Skeletal muscle satellite cell (primary cell): ENCODE measurements at regions not wholly inside any gene's neighbourhood (a gene's known extent, or its start where the extent isn't known, plus 50 kb on each side); places are given as distances from the start of the nearest gene placed in this dataset.
"Not testable (repeated sequence)": the region's sequence is repeated elsewhere in the genome, so short reads cannot be mapped to it uniquely, and the experiment has no call there.

ENCODE experiments used
- H3K27me3 ChIP-seq: 2 replicates; pipeline ENCODE4 v1.7.0; 2013; ENCODE audit warnings: low read length; ENCODE audit not compliant: control insufficient read depth, insufficient read depth
- H3K36me3 ChIP-seq: 2 replicates; pipeline ENCODE4 v1.7.0; 2013; ENCODE audit warnings: mild to moderate bottlenecking, control low read depth, low read length; ENCODE audit not compliant: insufficient read depth
- H3K4me1 ChIP-seq: 2 replicates; pipeline ENCODE4 v1.7.0; 2013; ENCODE audit warnings: low read length; ENCODE audit not compliant: control insufficient read depth, insufficient read depth
- H3K4me2 ChIP-seq: 2 replicates; pipeline ENCODE4 v1.7.0; 2013; ENCODE audit warnings: mild to moderate bottlenecking, low read length
- H3K4me3 ChIP-seq: 2 replicates; pipeline ENCODE4 v1.7.0; 2013; ENCODE audit warnings: low read length
- H3K9ac ChIP-seq: 2 replicates; pipeline ENCODE4 v1.7.0; 2013; ENCODE audit warnings: mild to moderate bottlenecking, low read depth, low read length, moderate library complexity
- H3K9me3 ChIP-seq: replicated peaks from 2 replicates; pipeline ENCODE4 v1.7.0; 2013; ENCODE audit warnings: mild to moderate bottlenecking, control low read depth, low read length

GRCh38 chr14:106366971-106367370 lies 840.6 kb downstream of the TMEM121 start:
- H3K36me3 ChIP-seq, H3K9me3 ChIP-seq, H3K4me2 ChIP-seq, H3K4me3 ChIP-seq, H3K9ac ChIP-seq, H3K4me1 ChIP-seq, H3K27me3 ChIP-seq: not testable (repeated sequence)

GRCh38 chr14:106369456-106369855 lies 843.1 kb downstream of the TMEM121 start:
- H3K4me3 ChIP-seq, H3K27me3 ChIP-seq, H3K36me3 ChIP-seq, H3K4me2 ChIP-seq, H3K9me3 ChIP-seq, H3K4me1 ChIP-seq, H3K9ac ChIP-seq: not testable (repeated sequence)

- no peak overlapping the region for H3K9ac ChIP-seq
- H3K4me3 ChIP-seq, result no peak overlapping the region
- no peaks in the 10 kb centered on the region for H3K36me3 ChIP-seq
- H3K9me3 ChIP-seq, result peaks cover 5% of the 10 kb centered on the region
- no peaks in the 10 kb centered on the region for H3K27me3 ChIP-seq
- H3K4me1 ChIP-seq, result no peaks in the 10 kb centered on the region
- no peak overlapping the region for H3K4me2 ChIP-seq
Observed at GRCh38 chr14:106372870-106373652, 846.7 kb downstream of the TMEM121 start.

- H3K36me3 ChIP-seq, H3K4me3 ChIP-seq, H3K4me1 ChIP-seq, H3K9ac ChIP-seq, H3K4me2 ChIP-seq, H3K27me3 ChIP-seq, H3K9me3 ChIP-seq: not testable (repeated sequence)
Observed at GRCh38 chr14:106373653-106374110, 847.3 kb downstream of the TMEM121 start.

- Histone ChIP-seq H3K36me3 (no peaks in the 10 kb centered on the region), H3K9ac (no peak overlapping the region), H3K4me3 (no peak overlapping the region), H3K4me2 (no peak overlapping the region), H3K9me3 (peaks cover 10% of the 10 kb centered on the region), H3K4me1 (no peaks in the 10 kb centered on the region), H3K27me3 (no peaks in the 10 kb centered on the region)
Observed at GRCh38 chr14:106377432-106377831, 851.0 kb downstream of the TMEM121 start.

- H3K27me3 ChIP-seq, result no peaks in the 10 kb centered on the region
- H3K4me3 ChIP-seq, result no peak overlapping the region
- no peak overlapping the region for H3K9ac ChIP-seq
- peaks cover 10% of the 10 kb centered on the region for H3K9me3 ChIP-seq
- H3K36me3 ChIP-seq, result no peaks in the 10 kb centered on the region
- H3K4me2 ChIP-seq, result no peak overlapping the region
- H3K4me1 ChIP-seq, result no peaks in the 10 kb centered on the region
Observed at GRCh38 chr14:106378191-106378590, 851.8 kb downstream of the TMEM121 start.

GRCh38 chr14:106380740-106381139 lies 854.4 kb downstream of the TMEM121 start:
- Histone ChIP-seq H3K4me3 (no peak overlapping the region), H3K9ac (no peak overlapping the region), H3K27me3 (no peaks in the 10 kb centered on the region), H3K4me2 (no peak overlapping the region), H3K4me1 (no peaks in the 10 kb centered on the region), H3K36me3 (no peaks in the 10 kb centered on the region), H3K9me3 (peaks cover 5% of the 10 kb centered on the region)

- H3K4me1 ChIP-seq, H3K4me3 ChIP-seq, H3K9me3 ChIP-seq, H3K27me3 ChIP-seq, H3K9ac ChIP-seq, H3K4me2 ChIP-seq, H3K36me3 ChIP-seq: not testable (repeated sequence)
Observed at GRCh38 chr14:106389186-106389585, 862.8 kb downstream of the TMEM121 start.

GRCh38 chr14:106390401-106390800 lies 864.0 kb downstream of the TMEM121 start:
- Histone ChIP-seq H3K9ac (no peak overlapping the region), H3K36me3 (no peaks in the 10 kb centered on the region), H3K9me3 (peaks cover 3% of the 10 kb centered on the region), H3K4me3 (no peak overlapping the region), H3K27me3 (no peaks in the 10 kb centered on the region), H3K4me1 (no peaks in the 10 kb centered on the region), H3K4me2 (no peak overlapping the region)

- H3K9me3 ChIP-seq, result peaks cover 3% of the 10 kb centered on the region
Observed at GRCh38 chr14:106390947-106391346, 864.6 kb downstream of the TMEM121 start.

GRCh38 chr14:106393742-106394141 lies 867.4 kb downstream of the TMEM121 start:
- H3K4me3 ChIP-seq, result no peak overlapping the region
- no peak overlapping the region for H3K9ac ChIP-seq
- H3K36me3 ChIP-seq, result no peaks in the 10 kb centered on the region
- no peaks in the 10 kb centered on the region for H3K4me1 ChIP-seq
- H3K4me2 ChIP-seq, result no peak overlapping the region
- H3K27me3 ChIP-seq, result no peaks in the 10 kb centered on the region
- H3K9me3 ChIP-seq, result peaks cover 3% of the 10 kb centered on the region

More at GRCh38 chr14:106390947-106391346, 864.6 kb downstream of the TMEM121 start:
- Histone ChIP-seq H3K4me2 (no peak overlapping the region), H3K4me3 (no peak overlapping the region), H3K27me3 (no peaks in the 10 kb centered on the region), H3K36me3 (no peaks in the 10 kb centered on the region), H3K4me1 (no peaks in the 10 kb centered on the region), H3K9ac (no peak overlapping the region)

GRCh38 chr14:106395456-106396050 lies 869.2 kb downstream of the TMEM121 start:
- Histone ChIP-seq H3K4me3 (no peak overlapping the region), H3K36me3 (no peaks in the 10 kb centered on the region), H3K9ac (no peak overlapping the region), H3K9me3 (peaks cover 3% of the 10 kb centered on the region), H3K27me3 (no peaks in the 10 kb centered on the region), H3K4me2 (no peak overlapping the region), H3K4me1 (no peaks in the 10 kb centered on the region)
